KOPT-K1 (cell line): ENCODE measurements at regions not wholly inside any gene's neighbourhood (a gene's known extent, or its start where the extent isn't known, plus 50 kb on each side); places are given as distances from the start of the nearest gene placed in this dataset.

Experiments
- H3K27ac ChIP-seq: fragments of 200-600 bp; sonication (generic); 2 replicates; pipeline ENCODE4 v1.5.1; 2016; ENCODE audit warnings: antibody characterized with exemption, mild to moderate bottlenecking, low read depth, low read length; ENCODE audit not compliant: poor library complexity, severe bottlenecking
- H3K36me3 ChIP-seq: fragments of 200-600 bp; sonication (generic); 2 replicates; pipeline ENCODE4 v1.5.1; 2017; ENCODE audit warnings: antibody characterized with exemption, mild to moderate bottlenecking, low read length, moderate library complexity; ENCODE audit not compliant: insufficient read depth
- H3K9me3 ChIP-seq: fragments of 200-600 bp; sonication (generic); 2 replicates; pipeline ENCODE4 v1.5.1; 2017; ENCODE audit warnings: antibody characterized with exemption, low read length, mild to moderate bottlenecking; ENCODE audit not compliant: insufficient read depth, poor library complexity, severe bottlenecking

DNA sequence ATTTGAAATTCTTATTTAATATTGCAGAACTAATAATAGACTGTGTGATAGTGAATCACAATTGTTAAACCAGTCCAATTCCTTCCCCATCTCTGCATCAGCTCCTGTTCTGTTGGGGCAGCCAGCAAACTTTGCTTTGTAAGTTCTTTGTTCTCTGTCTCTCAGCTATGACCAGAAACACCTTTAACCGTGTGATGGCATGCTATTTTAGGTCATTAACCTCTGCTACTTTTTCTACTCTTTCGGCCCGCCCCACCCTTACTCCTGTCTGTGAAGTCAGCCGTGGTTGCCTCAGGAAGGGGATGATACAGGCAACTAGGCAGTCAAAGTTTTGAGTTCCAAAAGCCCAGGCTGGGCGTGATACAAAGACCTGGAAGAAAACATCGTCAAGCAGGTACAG, 51.3 kb upstream of the EGFL6 start:
- H3K36me3 ChIP-seq = no peaks in the 10 kb centered on the region
- H3K9me3 ChIP-seq = no peaks in the 10 kb centered on the region
- no peak overlapping the region for H3K27ac ChIP-seq

- H3K9me3 ChIP-seq = no peaks in the 10 kb centered on the region
- H3K27ac ChIP-seq = no peak overlapping the region
- no peaks in the 10 kb centered on the region for H3K36me3 ChIP-seq
These were observed 54.0 kb upstream of the EGFL6 start for GRCh38 chrX:13515211-13515930.

DNA sequence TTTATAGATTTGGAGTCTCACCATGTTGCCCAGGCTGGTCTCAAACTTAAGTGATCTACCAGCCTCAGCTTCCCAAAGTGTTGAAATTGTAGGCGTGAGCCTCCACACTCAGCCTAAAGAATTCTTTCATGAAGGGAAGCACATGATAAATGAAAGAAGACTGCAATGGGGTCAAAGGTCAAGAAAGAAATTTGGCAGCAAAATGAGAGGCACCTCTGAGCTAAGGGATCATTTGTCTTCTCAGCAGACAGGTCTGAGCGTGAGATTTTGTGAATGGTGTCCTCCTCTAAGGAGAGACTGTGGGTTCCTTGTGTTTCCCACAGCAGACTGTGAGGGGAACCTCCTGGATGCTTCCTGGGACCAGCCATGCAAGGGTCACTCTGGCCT, 57.5 kb upstream of the EGFL6 start:
- H3K27ac ChIP-seq = no peak overlapping the region
- H3K36me3 ChIP-seq = no peaks in the 10 kb centered on the region
- no peaks in the 10 kb centered on the region for H3K9me3 ChIP-seq

DNA sequence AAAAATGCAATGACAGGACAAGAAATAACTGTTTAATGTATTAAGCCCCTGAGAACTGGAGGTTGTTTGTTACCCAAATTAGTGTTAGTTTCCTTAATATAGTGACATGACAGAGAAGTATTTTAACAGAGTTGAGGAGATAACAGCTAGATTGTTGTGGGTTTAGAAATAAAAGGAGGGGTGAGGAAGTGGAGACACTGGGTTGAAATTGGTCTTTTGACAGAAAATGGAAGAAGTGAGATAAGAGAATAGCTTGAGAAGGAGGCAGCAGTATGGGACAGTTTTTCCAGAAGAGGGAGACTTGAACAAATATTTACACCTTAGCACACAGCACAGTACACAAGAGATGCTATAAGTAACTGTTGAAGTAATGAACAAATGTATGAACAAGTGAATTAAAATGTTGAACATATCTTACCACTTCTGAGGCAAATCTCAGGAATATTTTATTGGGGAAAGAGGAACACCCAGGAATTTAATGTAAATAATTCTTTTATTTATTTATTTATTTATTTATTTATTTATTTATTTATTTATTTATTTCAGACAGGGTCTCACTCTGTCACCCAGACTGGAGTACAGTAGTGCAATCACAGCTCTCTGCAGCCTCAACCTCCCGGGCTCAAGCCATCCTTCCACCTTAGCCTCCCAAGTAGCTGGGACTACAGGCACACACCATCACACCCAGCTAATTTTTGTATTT, 58.0 kb upstream of the EGFL6 start:
- Histone ChIP-seq H3K9me3 (no peaks in the 10 kb centered on the region), H3K27ac (no peak overlapping the region), H3K36me3 (no peaks in the 10 kb centered on the region)

DNA sequence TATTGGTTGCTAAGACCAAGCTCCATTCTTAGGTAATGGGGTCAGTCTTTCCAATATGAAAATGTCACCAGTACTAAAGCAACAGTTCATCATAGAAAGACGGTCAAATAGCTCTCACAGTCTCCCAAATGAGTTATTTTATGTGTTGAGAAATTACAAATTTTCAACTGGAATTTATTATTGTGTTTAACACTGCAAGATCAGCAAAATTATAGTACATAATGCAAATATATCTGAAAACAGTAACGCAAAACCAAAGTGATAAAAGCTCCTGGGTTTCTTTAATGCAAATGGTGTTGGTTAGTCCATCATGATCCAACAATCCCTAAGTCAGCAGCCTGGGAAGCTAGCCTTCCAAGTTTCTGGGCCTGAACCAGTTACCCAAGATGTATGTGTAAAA, 61.5 kb upstream of the EGFL6 start:
- no peak overlapping the region for H3K27ac ChIP-seq
- H3K9me3 ChIP-seq = no peaks in the 10 kb centered on the region
- no peaks in the 10 kb centered on the region for H3K36me3 ChIP-seq

GRCh38 chrX:13506574-13506973, 62.8 kb upstream of the EGFL6 start:
- no peaks in the 10 kb centered on the region for H3K9me3 ChIP-seq
- H3K27ac ChIP-seq = no peak overlapping the region
- no peaks in the 10 kb centered on the region for H3K36me3 ChIP-seq

GRCh38 chrX:13502590-13502989, 66.8 kb upstream of the EGFL6 start:
- no peak overlapping the region for H3K27ac ChIP-seq
- no peaks in the 10 kb centered on the region for H3K9me3 ChIP-seq
- H3K36me3 ChIP-seq = no peaks in the 10 kb centered on the region

DNA sequence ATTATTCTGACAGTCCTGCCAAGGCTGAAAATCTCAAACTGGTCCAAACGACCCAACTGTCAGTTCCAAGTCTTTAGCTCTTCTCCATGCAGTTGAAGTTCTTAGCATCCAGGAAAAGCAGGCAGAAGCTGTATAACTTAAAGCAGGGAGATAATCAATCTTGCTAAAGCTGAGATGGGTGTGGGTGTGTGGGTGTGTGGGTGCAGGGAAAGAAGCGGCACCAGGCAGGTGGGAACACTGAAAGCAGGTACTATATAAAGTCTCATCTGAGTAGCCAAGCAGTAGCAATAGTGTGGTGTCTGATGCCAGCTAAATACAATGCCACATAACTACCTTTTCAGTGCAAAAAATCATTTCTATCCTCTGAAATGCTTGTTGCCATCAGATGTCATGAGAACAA, 69.7 kb upstream of the EGFL6 start:
- Histone ChIP-seq H3K27ac (no peak overlapping the region), H3K36me3 (no peaks in the 10 kb centered on the region), H3K9me3 (no peaks in the 10 kb centered on the region)

DNA sequence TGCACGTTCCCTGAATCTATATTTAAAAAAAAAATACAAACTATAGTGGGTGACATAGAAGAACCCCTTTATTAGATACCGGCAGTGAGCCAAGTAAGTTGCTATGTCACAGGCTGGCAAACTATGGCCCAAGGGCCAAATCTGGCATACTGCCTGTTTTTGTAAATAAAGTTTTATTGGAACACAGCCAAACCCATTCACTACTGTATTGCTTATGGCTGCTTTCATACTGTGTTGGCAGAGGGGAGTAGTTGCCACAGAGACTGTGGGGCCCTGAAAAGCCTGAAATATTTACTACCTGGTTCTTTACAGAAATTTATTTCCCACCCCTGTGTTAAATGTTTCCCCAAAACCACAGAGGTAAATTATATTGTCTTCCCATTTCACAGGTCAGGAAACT, 71.2 kb upstream of the EGFL6 start:
- Histone ChIP-seq H3K36me3 (no peaks in the 10 kb centered on the region), H3K27ac (no peak overlapping the region), H3K9me3 (no peaks in the 10 kb centered on the region)

DNA sequence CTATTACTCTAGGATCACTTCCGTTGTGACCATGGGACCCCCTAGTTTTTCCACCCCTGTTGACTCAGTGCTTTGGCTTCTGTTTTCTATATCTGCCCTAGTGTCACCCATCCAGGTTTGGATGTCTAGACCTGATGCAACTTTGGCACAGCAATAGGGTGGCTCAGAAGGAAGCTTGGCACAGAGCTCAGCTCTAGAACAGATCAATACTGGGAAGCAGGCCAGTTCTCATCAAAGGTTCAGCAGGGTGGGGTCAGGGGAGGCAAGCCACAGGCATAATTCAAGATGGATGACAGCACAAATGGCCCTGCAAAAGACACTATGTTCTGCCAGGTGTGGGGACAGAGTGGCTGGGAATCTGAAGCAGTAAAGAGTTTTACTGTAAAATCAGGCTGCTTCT, 74.2 kb upstream of the EGFL6 start:
- H3K27ac ChIP-seq = no peak overlapping the region
- H3K9me3 ChIP-seq = no peaks in the 10 kb centered on the region
- H3K36me3 ChIP-seq = no peaks in the 10 kb centered on the region

DNA sequence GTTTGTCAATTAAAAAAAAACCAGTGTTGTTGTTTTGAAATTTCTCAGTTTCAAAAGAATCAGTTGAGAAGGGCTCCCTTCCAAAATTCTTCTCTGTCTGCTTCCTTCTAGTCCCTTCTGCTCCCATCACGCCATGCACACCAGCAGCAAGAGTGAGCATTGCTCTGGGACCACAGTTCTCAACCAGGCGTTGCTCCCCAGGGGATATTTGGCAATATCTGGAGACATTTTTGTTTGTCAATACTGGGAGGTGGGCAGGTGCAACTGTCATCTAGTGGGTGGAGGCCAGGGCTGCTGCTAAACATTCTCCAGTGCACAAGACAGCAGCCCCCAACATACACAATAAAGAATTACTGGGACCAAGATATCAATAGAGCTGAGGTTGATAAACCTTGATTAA, 74.8 kb upstream of the EGFL6 start:
- H3K9me3 ChIP-seq = no peaks in the 10 kb centered on the region
- H3K36me3 ChIP-seq = no peaks in the 10 kb centered on the region
- no peak overlapping the region for H3K27ac ChIP-seq

GRCh38 chrX:13493659-13494058, 75.7 kb upstream of the EGFL6 start:
- Histone ChIP-seq H3K27ac (no peak overlapping the region), H3K36me3 (no peaks in the 10 kb centered on the region), H3K9me3 (no peaks in the 10 kb centered on the region)

GRCh38 chrX:13492286-13492685, 77.1 kb upstream of the EGFL6 start:
- Histone ChIP-seq H3K27ac (no peak overlapping the region), H3K36me3 (no peaks in the 10 kb centered on the region), H3K9me3 (no peaks in the 10 kb centered on the region)

DNA sequence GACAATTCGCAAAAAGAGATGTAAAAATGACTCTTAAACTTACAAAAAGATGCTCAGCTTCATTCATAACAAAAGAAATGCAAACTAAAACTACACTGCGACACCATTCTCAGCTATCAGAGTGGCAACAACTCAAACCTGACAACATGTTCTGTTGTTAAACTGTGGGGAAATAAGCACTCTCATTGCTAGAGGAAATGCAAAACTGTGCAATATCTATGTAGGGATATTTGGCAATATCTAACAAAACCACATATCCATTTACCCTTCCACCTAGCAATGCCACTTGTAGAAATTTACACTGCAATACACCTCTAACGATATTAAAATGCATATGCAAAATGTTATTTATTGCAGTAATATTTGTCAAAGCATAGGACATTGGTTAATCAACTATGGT, 78.3 kb upstream of the EGFL6 start:
- H3K9me3 ChIP-seq = no peaks in the 10 kb centered on the region
- no peak overlapping the region for H3K27ac ChIP-seq
- H3K36me3 ChIP-seq = no peaks in the 10 kb centered on the region

DNA sequence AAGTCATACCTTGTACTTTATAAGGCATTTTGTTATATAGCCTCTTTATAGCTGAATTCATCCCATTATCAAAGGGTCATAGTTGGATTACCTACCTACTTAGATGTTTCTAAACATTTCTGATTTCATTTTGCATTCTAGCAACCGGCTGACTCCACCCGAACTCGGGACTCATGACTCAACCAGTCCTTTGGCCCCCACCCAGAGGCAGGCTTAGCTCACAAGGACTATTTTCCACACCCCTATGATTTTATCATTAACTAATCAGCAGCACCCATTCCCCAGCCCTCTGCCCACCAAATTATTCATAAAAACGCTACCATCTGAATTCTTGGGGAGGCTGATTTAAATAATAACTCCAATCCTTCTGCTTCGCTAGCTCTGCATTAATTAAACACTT, 79.9 kb upstream of the EGFL6 start:
- no peaks in the 10 kb centered on the region for H3K36me3 ChIP-seq
- no peaks in the 10 kb centered on the region for H3K9me3 ChIP-seq
- H3K27ac ChIP-seq = no peak overlapping the region
